Endodermal cell (in vitro differentiated cells): ENCODE measurements at regions not wholly inside any gene's neighbourhood (a gene's known extent, or its start where the extent isn't known, plus 50 kb on each side); places are given as distances from the start of the nearest gene placed in this dataset.

ENCODE experiments used
- DNase-seq: peaks from one replicate; pipeline ENCODE4 v3.0.0-alpha.2; 2017
- H3K27ac ChIP-seq: 2 replicates; pipeline ENCODE4 v1.5.1; 2013; ENCODE audit warnings: mild to moderate bottlenecking, low read depth, low read length, moderate library complexity
- H3K27me3 ChIP-seq: 2 replicates; pipeline ENCODE4 v1.6.1; 2013; ENCODE audit warnings: mild to moderate bottlenecking, low read length, moderate library complexity; ENCODE audit not compliant: insufficient read depth, control insufficient read depth, poor library complexity, severe bottlenecking
- H3K36me3 ChIP-seq: 2 replicates; pipeline ENCODE4 v1.7.0; 2013; ENCODE audit warnings: mild to moderate bottlenecking, low read length, moderate library complexity; ENCODE audit not compliant: control insufficient read depth, insufficient read depth
- H3K4me1 ChIP-seq: one replicate; pipeline ENCODE4 v1.7.0; 2013; ENCODE audit warnings: low read length; ENCODE audit not compliant: control insufficient read depth, insufficient read depth
- H3K4me3 ChIP-seq: 2 replicates; pipeline ENCODE4 v1.5.1; 2013; ENCODE audit warnings: mild to moderate bottlenecking, low read length, moderate library complexity
- H3K9ac ChIP-seq: 2 replicates; pipeline ENCODE4 v1.6.1; 2013; ENCODE audit warnings: mild to moderate bottlenecking, low read length, moderate library complexity; ENCODE audit not compliant: poor library complexity, severe bottlenecking; ENCODE audit errors: extremely low read depth
- H3K9me3 ChIP-seq: 2 replicates; pipeline ENCODE4 v1.6.1; 2013; ENCODE audit warnings: mild to moderate bottlenecking, low read length, moderate library complexity; ENCODE audit not compliant: control insufficient read depth
- H3K27ac Mint-ChIP-seq: 2 replicates; pipeline ENCODE4 v1.8.0; 2020; ENCODE audit warnings: mixed read lengths
- H3K27me3 Mint-ChIP-seq: 2 replicates; pipeline ENCODE4 v1.8.0; 2021; ENCODE audit warnings: mild to moderate bottlenecking, mixed read lengths; ENCODE audit not compliant: insufficient read depth
- H3K36me3 Mint-ChIP-seq: 2 replicates; pipeline ENCODE4 v1.8.0; 2020; ENCODE audit warnings: low read depth, mixed read lengths
- H3K4me1 Mint-ChIP-seq: 2 replicates; pipeline ENCODE4 v1.8.0; 2020; ENCODE audit warnings: mixed read lengths
- H3K4me3 Mint-ChIP-seq: 2 replicates; pipeline ENCODE4 v1.8.0; 2020; ENCODE audit warnings: mild to moderate bottlenecking, moderate library complexity, mixed read lengths
- H3K9me3 Mint-ChIP-seq: 2 replicates; pipeline ENCODE4 v1.8.0; 2020; ENCODE audit warnings: mild to moderate bottlenecking, mixed read lengths
- CTCF ChIP-seq: fragments of 200-600 bp; sonication (generic); conservative IDR thresholded peaks from 2 replicates; pipeline ENCODE4 v1.5.0; 2021; ENCODE audit warnings: antibody characterized with exemption, mild to moderate bottlenecking
- WGBS, 2 experiments: methylation state at CpG; one replicate each; pipeline versions ENCODE4 v1.1.5 to v1.1.7; 2013; ENCODE audit warnings: missing lambda C conversion rate in 2 of 2, mixed read lengths in 1 of 2; ENCODE audit not compliant: insufficient coverage in 1 of 2, insufficient read length in 1 of 2; 5-methylcytosine and 5-hydroxymethylcytosine counted together

GRCh38 chr18:29163596-29163995 is 986.7 kb upstream of the CDH2 start:
- no peak overlapping the region for H3K9ac ChIP-seq
- no peaks in the 10 kb centered on the region for H3K4me1 ChIP-seq

GRCh38 chr18:29161429-29161828 is 984.5 kb upstream of the CDH2 start:
- no peak for DNase-seq
- Mint-ChIP-seq H3K36me3 (no peaks in the 10 kb centered on the region), H3K4me3 (no peak overlapping the region), H3K27ac (no peak overlapping the region), H3K9me3 (no peaks in the 10 kb centered on the region), H3K4me1 (peaks cover 7% of the 10 kb centered on the region), H3K27me3 (no peaks in the 10 kb centered on the region)
- Histone ChIP-seq H3K9me3 (no peaks in the 10 kb centered on the region), H3K4me1 (no peaks in the 10 kb centered on the region), H3K27me3 (no peaks in the 10 kb centered on the region), H3K4me3 (no peak overlapping the region), H3K9ac (no peak overlapping the region), H3K36me3 (no peaks in the 10 kb centered on the region), H3K27ac (no peak overlapping the region)
- no peak for TF ChIP-seq CTCF

More at GRCh38 chr18:29163596-29163995, 986.7 kb upstream of the CDH2 start:
- Mint-ChIP-seq H3K27ac (no peak overlapping the region), H3K27me3 (no peaks in the 10 kb centered on the region), H3K9me3 (peaks cover 11% of the 10 kb centered on the region), H3K4me3 (no peak overlapping the region), H3K4me1 (peaks cover 7% of the 10 kb centered on the region), H3K36me3 (peaks cover 2% of the 10 kb centered on the region)
- no peak for DNase-seq
- H3K27ac ChIP-seq, result no peak overlapping the region
- no peak for TF ChIP-seq CTCF
- no peaks in the 10 kb centered on the region for H3K9me3 ChIP-seq
- no peak overlapping the region for H3K4me3 ChIP-seq
- no peaks in the 10 kb centered on the region for H3K36me3 ChIP-seq
- H3K27me3 ChIP-seq, result no peaks in the 10 kb centered on the region

GRCh38 chr18:29160170-29160569 is 983.2 kb upstream of the CDH2 start:
- H3K4me3 Mint-ChIP-seq, result no peak overlapping the region
- H3K4me1 ChIP-seq, result no peaks in the 10 kb centered on the region
- no peaks in the 10 kb centered on the region for H3K27me3 ChIP-seq
- H3K27ac ChIP-seq, result no peak overlapping the region
- DNase-seq, result no peak
- no peak for TF ChIP-seq CTCF
- H3K9me3 ChIP-seq, result no peaks in the 10 kb centered on the region
- 36 to 44% methylated on average over 2 of the region's 2 CpGs for WGBS, 2 experiments
- no peak overlapping the region for H3K27ac Mint-ChIP-seq
- H3K27me3 Mint-ChIP-seq, result no peaks in the 10 kb centered on the region
- H3K4me3 ChIP-seq, result no peak overlapping the region
- H3K36me3 Mint-ChIP-seq, result no peaks in the 10 kb centered on the region
- H3K36me3 ChIP-seq, result no peaks in the 10 kb centered on the region
- peaks cover 7% of the 10 kb centered on the region for H3K4me1 Mint-ChIP-seq
- no peak overlapping the region for H3K9ac ChIP-seq
- no peaks in the 10 kb centered on the region for H3K9me3 Mint-ChIP-seq
